ENCODE measurements at regions not wholly inside any gene's neighbourhood (a gene's known extent, or its start where the extent isn't known, plus 50 kb on each side); places are given as distances from the start of the nearest gene placed in this dataset.

DNA sequence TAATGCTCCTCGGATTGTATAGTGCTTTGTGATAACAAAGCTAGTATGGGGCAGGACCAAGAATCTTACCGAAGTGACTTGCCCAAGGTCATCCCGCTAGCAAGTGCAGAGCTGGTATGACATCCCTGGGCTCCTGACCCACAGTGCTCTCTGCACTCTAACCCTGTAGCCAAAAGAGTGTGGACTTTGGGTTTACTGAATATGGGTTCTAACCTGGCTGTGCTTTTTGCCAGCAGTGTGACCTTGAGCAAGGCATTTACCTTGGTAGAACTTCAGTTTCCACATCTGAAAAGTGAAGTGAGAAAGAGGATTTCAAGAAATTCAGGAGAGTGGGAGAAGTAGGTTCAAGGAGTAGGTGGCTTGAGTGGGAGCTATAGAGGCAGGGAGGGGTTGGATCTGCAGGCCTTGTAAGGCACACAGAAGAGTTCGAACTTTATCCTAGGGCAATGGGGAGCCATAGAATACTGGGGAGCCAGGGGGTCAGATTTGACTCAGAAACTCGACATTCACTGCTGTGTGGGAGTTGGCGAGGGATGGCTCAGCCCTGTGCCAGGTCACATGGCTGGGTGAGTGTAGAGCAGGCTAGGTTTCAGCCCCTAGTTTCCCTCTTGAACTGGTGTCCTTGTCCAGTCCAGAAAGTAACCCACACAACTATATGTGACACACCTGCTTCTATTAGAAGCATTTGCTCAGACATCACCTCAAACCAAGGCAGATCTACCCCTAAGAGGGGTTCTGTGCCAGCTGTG lies 91.9 kb downstream of the RPLP1 start:
- Mint-ChIP-seq H3K27ac (no peak overlapping the region), H3K9me3 (no peaks in the 10 kb centered on the region), H3K4me1 (no peaks in the 10 kb centered on the region), H3K27me3 (ENCODE audit: low read depth in 2 of 2) (peaks cover 16 to 48% of the 10 kb centered on the region in 2 donors), H3K4me3 (no peak overlapping the region), H3K36me3 (no peaks in the 10 kb centered on the region)
- no peaks in the 10 kb centered on the region for H3K4me1 ChIP-seq (ENCODE audit: control insufficient read depth, insufficient read depth, low read length)
- intact Hi-C loops (cut with micrococcal nuclease) = no loop called here
- H3K27ac ChIP-seq (ENCODE audit: low read length) = no peak overlapping the region
- DNase-seq (no peak), ATAC-seq (no peak)
- TF ChIP-seq, protein P1, sequence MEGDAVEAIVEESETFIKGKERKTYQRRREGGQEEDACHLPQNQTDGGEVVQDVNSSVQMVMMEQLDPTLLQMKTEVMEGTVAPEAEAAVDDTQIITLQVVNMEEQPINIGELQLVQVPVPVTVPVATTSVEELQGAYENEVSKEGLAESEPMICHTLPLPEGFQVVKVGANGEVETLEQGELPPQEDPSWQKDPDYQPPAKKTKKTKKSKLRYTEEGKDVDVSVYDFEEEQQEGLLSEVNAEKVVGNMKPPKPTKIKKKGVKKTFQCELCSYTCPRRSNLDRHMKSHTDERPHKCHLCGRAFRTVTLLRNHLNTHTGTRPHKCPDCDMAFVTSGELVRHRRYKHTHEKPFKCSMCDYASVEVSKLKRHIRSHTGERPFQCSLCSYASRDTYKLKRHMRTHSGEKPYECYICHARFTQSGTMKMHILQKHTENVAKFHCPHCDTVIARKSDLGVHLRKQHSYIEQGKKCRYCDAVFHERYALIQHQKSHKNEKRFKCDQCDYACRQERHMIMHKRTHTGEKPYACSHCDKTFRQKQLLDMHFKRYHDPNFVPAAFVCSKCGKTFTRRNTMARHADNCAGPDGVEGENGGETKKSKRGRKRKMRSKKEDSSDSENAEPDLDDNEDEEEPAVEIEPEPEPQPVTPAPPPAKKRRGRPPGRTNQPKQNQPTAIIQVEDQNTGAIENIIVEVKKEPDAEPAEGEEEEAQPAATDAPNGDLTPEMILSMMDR (IDR thresholded peaks at IDR 0.05) = no peak
- no peaks in the 10 kb centered on the region for H3K27me3 ChIP-seq (ENCODE audit: control insufficient read depth, insufficient read depth, low read length)
- H3K9me3 ChIP-seq (ENCODE audit: control insufficient read depth, insufficient read depth, low read length) = no peaks in the 10 kb centered on the region
- 91% methylated on average over 6 of the region's 6 CpGs for WGBS (ENCODE audit: insufficient coverage)
- no peaks in the 10 kb centered on the region for H3K36me3 ChIP-seq (ENCODE audit: control insufficient read depth, insufficient read depth, low read length)
- H3K4me3 ChIP-seq (ENCODE audit: low read length) = no peak overlapping the region

DNA sequence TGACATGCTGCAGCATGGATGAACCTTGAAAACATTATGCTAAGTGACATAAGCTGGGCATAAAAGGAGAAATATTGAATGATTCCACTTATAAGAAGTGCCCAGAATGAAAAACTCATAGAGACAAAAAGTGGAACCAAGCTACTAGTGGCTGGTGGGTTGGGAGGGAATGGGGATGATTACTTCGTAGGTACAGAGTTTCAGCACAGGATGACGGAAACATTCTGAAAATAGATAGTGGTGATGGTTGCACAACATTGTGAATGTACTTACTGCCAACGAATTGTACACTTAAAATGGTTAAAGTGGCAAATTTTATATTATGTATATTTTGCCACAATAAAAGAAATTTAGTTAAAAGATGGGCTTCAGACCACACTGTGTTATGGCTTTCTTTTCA lies 93.6 kb downstream of the RPLP1 start:
- H3K27ac Mint-ChIP-seq = no peak overlapping the region
- no peaks in the 10 kb centered on the region for H3K36me3 ChIP-seq (ENCODE audit: control insufficient read depth, insufficient read depth, low read length)
- DNase-seq (no peak), ATAC-seq (no peak)
- no peaks in the 10 kb centered on the region for H3K9me3 ChIP-seq (ENCODE audit: control insufficient read depth, insufficient read depth, low read length)
- H3K4me3 Mint-ChIP-seq = no peak overlapping the region
- no peak overlapping the region for H3K27ac ChIP-seq (ENCODE audit: low read length)
- TF ChIP-seq, protein P1 (IDR thresholded peaks at IDR 0.05) = no peak
- no peaks in the 10 kb centered on the region for H3K4me1 Mint-ChIP-seq
- no peaks in the 10 kb centered on the region for H3K4me1 ChIP-seq (ENCODE audit: control insufficient read depth, insufficient read depth, low read length)
- no peak overlapping the region for H3K4me3 ChIP-seq (ENCODE audit: low read length)
- H3K27me3 ChIP-seq (ENCODE audit: control insufficient read depth, insufficient read depth, low read length) = no peaks in the 10 kb centered on the region
- peaks cover 1% of the 10 kb centered on the region for H3K36me3 Mint-ChIP-seq
- intact Hi-C loops (cut with micrococcal nuclease) = no loop called here
- no peaks in the 10 kb centered on the region for H3K9me3 Mint-ChIP-seq
- peaks cover 14 to 51% of the 10 kb centered on the region in 2 donors for H3K27me3 Mint-ChIP-seq (ENCODE audit: low read depth in 2 of 2)
- WGBS (ENCODE audit: insufficient coverage) = 29% methylated on average over 2 of the region's 3 CpGs

DNA sequence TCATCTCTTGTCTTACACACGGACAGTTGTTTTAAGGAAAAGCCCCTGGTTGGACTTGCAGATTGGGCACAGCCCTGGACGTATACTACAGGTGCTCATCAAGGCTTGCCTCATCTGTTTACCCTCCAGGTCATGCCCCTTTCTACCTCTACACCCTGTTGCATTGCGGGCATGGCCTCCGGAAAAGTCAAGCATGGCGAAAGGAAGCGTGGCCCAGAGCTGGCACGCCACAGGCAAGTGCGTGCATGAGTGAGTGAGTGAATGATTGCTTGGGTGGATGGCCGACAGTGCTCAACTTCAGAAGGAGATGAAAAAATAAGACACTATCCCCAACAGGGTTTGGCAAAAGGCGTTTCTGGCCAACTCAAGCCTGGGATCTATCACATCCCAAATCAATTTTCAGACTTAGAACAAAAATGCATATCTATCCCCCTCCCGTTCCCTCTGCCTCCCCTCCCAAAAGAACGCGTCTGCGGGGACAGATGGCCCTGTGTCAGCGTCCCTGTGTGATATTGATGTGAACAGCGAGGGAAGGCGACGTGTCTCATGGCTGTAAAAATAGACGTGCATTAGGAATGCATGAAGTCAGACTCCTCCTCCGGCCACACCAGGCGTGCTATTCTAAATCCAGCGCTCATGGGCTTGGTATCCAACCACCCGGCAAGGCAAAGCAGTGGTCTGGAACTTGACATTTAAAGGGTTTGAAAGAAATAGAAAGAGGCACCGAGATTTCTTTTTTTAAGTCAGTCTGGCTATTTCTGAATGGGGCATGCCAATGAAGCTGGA lies 96.0 kb downstream of the RPLP1 start:
- DNase-seq (no peak), ATAC-seq (no peak)
- H3K36me3 Mint-ChIP-seq = peaks cover 11% of the 10 kb centered on the region
- peaks cover 11 to 16% of the 10 kb centered on the region in 2 donors for H3K4me1 Mint-ChIP-seq
- H3K9me3 Mint-ChIP-seq = peaks cover 0 to 3% of the 10 kb centered on the region in 2 donors
- intact Hi-C loops (cut with micrococcal nuclease) = no loop called here
- no peaks in the 10 kb centered on the region for H3K36me3 ChIP-seq (ENCODE audit: control insufficient read depth, insufficient read depth, low read length)
- WGBS (ENCODE audit: insufficient coverage) = 92% methylated on average over 24 of the region's 24 CpGs
- peaks cover 14% of the 10 kb centered on the region for H3K4me1 ChIP-seq (ENCODE audit: control insufficient read depth, insufficient read depth, low read length)
- peaks cover 13 to 33% of the 10 kb centered on the region in 2 donors for H3K27me3 Mint-ChIP-seq (ENCODE audit: low read depth in 2 of 2)
- peaks cover 13% of the 10 kb centered on the region for H3K9me3 ChIP-seq (ENCODE audit: control insufficient read depth, insufficient read depth, low read length)
- H3K4me3 Mint-ChIP-seq = no peak overlapping the region
- no peak overlapping the region for H3K27ac Mint-ChIP-seq
- no peaks in the 10 kb centered on the region for H3K27me3 ChIP-seq (ENCODE audit: control insufficient read depth, insufficient read depth, low read length)
- no peak overlapping the region for H3K4me3 ChIP-seq (ENCODE audit: low read length)
- TF ChIP-seq, protein P1 (IDR thresholded peaks at IDR 0.05) = no peak
- H3K27ac ChIP-seq (ENCODE audit: low read length) = no peak overlapping the region
